Mammary epithelial cell (primary cell): ENCODE measurements at regions not wholly inside any gene's neighbourhood (a gene's known extent, or its start where the extent isn't known, plus 50 kb on each side); places are given as distances from the start of the nearest gene placed in this dataset.

ENCODE experiments used
- CTCF ChIP-seq, 2 donors: IDR thresholded peaks in 1 of 2; conservative IDR thresholded peaks in 1 of 2; 2 replicates each; pipeline ENCODE4 v1.5.1; 2011 to 2012; ENCODE audit warnings: inconsistent platforms in 2 of 2, low read length in 2 of 2, mild to moderate bottlenecking in 2 of 2, control low read depth in 1 of 2, low read depth in 1 of 2; ENCODE audit not compliant: insufficient read depth in 1 of 2; ENCODE audit errors: extremely low read depth in 1 of 2
- EZH2 ChIP-seq: IDR thresholded peaks from 2 replicates; pipeline ENCODE4 v1.6.1; 2012; ENCODE audit warnings: low read length, inconsistent platforms, borderline replicate concordance

- no peak for TF ChIP-seq CTCF (conservative IDR thresholded peaks at IDR 0.05 in 1 of 2, IDR thresholded peaks at IDR 0.05 in 1 of 2; ENCODE audit: extremely low read depth in 1 of 2, insufficient read depth in 1 of 2, low read depth in 1 of 2, low read length in 2 of 2)
- no peak for TF ChIP-seq EZH2
Measured at GRCh38 chr6:77026341-77026740, 436.9 kb downstream of the HTR1B start.
